Fibroblast of peridontal ligament (primary cell): ENCODE measurements at regions not wholly inside any gene's neighbourhood (a gene's known extent, or its start where the extent isn't known, plus 50 kb on each side); places are given as distances from the start of the nearest gene placed in this dataset.

Experiments
- DNase-seq: peaks from one replicate; pipeline ENCODE4 v3.0.0-alpha.2; 2010; ENCODE audit errors: extremely low read depth

GRCh38 chr6:159118924-159119323, 50.3 kb upstream of the FNDC1 start:
- no peak for DNase-seq

GRCh38 chr6:159117563-159117962, 51.6 kb upstream of the FNDC1 start:
- DNase-seq = no peak

GRCh38 chr6:159117046-159117445, 52.2 kb upstream of the FNDC1 start:
- peak; percentile 3 for DNase-seq

GRCh38 chr6:159116343-159116742, 52.9 kb upstream of the FNDC1 start:
- DNase-seq = no peak

GRCh38 chr6:159114569-159114968, 54.6 kb upstream of the FNDC1 start:
- DNase-seq = no peak

- no peak for DNase-seq
Observed at GRCh38 chr6:159113223-159113622, 56.0 kb upstream of the FNDC1 start.

GRCh38 chr6:159112714-159113113, 56.5 kb upstream of the FNDC1 start:
- no peak for DNase-seq

GRCh38 chr6:159110748-159111147, 58.5 kb upstream of the FNDC1 start:
- DNase-seq = no peak

- DNase-seq = peak; percentile 22
Observed at GRCh38 chr6:159110013-159110412, 59.2 kb upstream of the FNDC1 start.

- no peak for DNase-seq
Observed at GRCh38 chr6:159109391-159109790, 59.8 kb upstream of the FNDC1 start.

GRCh38 chr6:159108426-159108985, 60.7 kb upstream of the FNDC1 start:
- no peak for DNase-seq

- DNase-seq = no peak
Observed at GRCh38 chr6:159107451-159108260, 61.5 kb upstream of the FNDC1 start.

- DNase-seq = peak; percentile 48
Observed at GRCh38 chr6:159106627-159107241, 61.9 kb upstream of the TAGAP start.

GRCh38 chr6:159105716-159106115, 60.9 kb upstream of the TAGAP start:
- DNase-seq = no peak

GRCh38 chr6:159104931-159105330, 60.1 kb upstream of the TAGAP start:
- DNase-seq = no peak

- DNase-seq = peak; percentile 33
Observed at GRCh38 chr6:159104163-159104925, 59.6 kb upstream of the TAGAP start.

GRCh38 chr6:159103396-159104162, 58.8 kb upstream of the TAGAP start:
- DNase-seq = no peak

GRCh38 chr6:159102373-159103160, 57.8 kb upstream of the TAGAP start:
- no peak for DNase-seq

GRCh38 chr6:159101656-159102055, 56.9 kb upstream of the TAGAP start:
- DNase-seq = no peak

- no peak for DNase-seq
Observed at GRCh38 chr6:159100395-159101182, 55.8 kb upstream of the TAGAP start.
